ENCODE measurements at regions not wholly inside any gene's neighbourhood (a gene's known extent, or its start where the extent isn't known, plus 50 kb on each side); places are given as distances from the start of the nearest gene placed in this dataset.

DNA sequence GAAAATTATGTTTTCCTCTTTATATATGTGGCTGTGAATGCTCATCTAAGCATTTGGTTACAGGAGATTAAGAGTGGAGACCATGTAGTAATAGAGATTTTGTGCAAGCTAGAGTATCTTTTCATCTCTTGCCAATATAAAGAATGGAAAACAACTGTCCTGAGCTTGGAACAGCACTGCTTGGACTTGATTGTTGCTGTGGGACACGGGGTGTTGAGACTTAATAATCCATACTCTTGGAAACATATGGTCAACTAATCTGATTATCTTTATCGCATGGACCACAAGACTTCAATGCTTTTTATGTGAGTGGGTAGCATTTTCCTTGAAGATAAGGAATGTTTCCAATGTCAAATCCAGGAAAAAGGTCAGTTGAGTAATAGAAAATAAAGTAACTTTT is 806.3 kb downstream of the DIPK2A start:
- TF ChIP-seq, protein P1, sequence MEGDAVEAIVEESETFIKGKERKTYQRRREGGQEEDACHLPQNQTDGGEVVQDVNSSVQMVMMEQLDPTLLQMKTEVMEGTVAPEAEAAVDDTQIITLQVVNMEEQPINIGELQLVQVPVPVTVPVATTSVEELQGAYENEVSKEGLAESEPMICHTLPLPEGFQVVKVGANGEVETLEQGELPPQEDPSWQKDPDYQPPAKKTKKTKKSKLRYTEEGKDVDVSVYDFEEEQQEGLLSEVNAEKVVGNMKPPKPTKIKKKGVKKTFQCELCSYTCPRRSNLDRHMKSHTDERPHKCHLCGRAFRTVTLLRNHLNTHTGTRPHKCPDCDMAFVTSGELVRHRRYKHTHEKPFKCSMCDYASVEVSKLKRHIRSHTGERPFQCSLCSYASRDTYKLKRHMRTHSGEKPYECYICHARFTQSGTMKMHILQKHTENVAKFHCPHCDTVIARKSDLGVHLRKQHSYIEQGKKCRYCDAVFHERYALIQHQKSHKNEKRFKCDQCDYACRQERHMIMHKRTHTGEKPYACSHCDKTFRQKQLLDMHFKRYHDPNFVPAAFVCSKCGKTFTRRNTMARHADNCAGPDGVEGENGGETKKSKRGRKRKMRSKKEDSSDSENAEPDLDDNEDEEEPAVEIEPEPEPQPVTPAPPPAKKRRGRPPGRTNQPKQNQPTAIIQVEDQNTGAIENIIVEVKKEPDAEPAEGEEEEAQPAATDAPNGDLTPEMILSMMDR (IDR thresholded peaks at IDR 0.05): no peak
- TF ChIP-seq POLR2A (IDR thresholded peaks at IDR 0.05) (no peak), POLR2AphosphoS5 (IDR thresholded peaks at IDR 0.05) (no peak)

All from sigmoid colon (tissue), 4 donors.